ENCODE measurements at regions not wholly inside any gene's neighbourhood (a gene's known extent, or its start where the extent isn't known, plus 50 kb on each side); places are given as distances from the start of the nearest gene placed in this dataset.

DNA sequence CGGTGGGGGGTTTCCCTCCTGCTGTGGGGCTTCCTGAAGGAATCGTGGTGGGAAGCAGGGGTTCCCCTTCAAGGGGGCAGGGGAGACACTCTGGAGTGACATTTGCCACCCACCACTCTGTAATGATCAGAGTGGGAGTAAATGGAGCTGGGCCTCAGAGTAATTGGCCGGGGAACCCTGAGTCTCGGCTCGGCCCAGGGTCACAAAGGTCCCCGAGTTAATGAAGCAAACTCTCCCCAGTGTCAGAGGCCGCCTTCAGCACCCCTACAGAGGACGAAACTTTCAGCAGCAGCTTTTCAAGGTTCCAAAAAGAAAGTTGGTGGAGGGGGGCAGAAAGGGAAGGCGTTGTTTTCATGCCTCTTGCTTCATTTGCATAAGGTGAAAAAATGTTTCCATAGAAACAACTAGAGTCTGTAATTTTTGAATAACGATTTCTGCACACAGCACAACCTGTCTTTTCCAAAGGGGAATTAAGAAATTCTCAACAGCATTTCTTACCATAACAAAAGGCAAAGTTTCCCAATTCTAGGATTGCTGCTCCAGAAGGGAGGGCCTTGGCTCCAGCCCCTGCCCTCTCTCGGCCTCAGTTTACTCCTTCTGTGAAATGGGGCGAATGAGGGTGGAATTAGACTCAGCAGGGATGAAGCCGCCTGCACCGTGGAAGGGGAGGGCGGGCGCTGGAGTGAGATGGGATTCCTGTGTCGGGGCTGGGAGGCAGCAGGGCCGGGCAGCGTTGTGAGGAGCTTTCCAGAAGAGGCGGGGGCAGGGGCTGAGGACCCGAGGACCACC, 67.0 kb upstream of the BEGAIN start:
- no peaks in the 10 kb centered on the region for H3K36me3 ChIP-seq (ENCODE audit: insufficient read depth, low read length)
- H3K9me3 ChIP-seq (ENCODE audit: control insufficient read depth, insufficient read depth, low read length), result no peaks in the 10 kb centered on the region
- H3K4me1 ChIP-seq (ENCODE audit: insufficient read depth, low read length), result peaks cover 5% of the 10 kb centered on the region
- H3K9ac ChIP-seq (ENCODE audit: low read depth, low read length), result peak overlapping the region; percentile 25; the same call in 1 of the 2 replicates

DNA sequence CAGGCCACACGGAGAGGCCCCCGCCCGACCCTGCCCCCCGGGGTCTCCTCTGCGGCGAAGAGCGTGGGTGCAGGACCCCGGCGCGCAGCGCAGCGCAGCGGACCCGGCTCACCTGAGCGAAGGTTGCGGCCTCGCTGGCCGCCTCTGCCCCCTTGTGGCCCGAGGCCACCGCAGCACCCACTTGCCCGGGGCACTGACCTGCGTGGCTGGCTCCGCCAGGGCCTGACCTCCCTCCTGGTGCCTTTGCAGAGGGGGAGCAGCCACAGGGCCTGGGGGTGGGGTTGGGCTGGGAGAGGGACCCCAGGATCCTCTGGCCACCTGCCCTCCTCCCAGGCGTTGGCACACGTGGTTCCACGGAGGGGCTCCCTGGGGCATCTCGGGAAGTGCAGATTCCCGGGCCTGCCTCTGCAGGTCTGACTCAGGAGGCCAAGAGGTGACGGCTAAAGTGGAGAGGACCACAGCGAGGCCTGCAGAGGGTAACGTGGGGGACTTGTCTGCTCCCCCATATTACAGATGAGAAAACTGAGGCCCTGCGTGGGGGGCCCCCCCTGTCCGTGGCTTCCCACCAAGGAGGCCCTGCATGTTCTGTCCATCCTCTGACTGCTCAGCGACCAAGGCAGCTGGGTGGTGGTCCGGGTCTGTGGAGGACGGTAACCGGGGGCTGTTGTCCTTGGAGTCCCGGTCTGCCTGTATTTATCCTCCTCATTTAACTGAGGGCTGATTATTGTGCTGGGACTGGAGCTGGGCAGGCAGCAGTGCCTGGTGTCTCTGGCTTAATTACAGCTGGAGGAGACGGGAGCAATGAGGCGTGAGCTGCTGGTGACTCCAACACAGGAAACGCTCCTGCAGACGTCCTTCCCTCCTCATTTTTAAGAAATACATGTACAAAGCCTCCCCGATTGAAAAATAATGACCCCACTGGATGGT, 67.9 kb upstream of the BEGAIN start:
- Histone ChIP-seq H3K4me1 (ENCODE audit: insufficient read depth, low read length) (peaks cover 5% of the 10 kb centered on the region), H3K9ac (ENCODE audit: low read depth, low read length) (peak overlapping the region; percentile 25; the same call in 1 of the 2 replicates), H3K36me3 (ENCODE audit: insufficient read depth, low read length) (no peaks in the 10 kb centered on the region), H3K9me3 (ENCODE audit: control insufficient read depth, insufficient read depth, low read length) (no peaks in the 10 kb centered on the region)

DNA sequence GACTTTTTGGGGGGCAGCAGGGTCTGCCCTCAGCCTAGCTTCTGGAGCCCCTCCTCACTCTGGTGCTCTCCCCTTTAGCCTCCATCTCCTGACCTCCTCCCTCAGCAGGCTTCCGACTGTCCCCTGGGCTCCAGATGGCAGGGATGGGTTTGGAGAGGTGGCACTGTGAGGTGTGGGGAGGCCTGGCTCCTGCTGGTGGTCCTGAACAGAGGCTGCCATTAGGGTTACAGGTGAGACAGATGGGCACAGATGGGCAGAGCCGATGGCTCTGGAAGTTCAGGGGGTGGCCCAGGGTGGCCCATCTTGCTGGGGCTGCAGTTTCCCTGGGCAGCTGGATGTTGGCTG, 68.5 kb upstream of the BEGAIN start:
- peaks cover 5% of the 10 kb centered on the region for H3K4me1 ChIP-seq (ENCODE audit: insufficient read depth, low read length)
- no peak overlapping the region for H3K9ac ChIP-seq (ENCODE audit: low read depth, low read length)

DNA sequence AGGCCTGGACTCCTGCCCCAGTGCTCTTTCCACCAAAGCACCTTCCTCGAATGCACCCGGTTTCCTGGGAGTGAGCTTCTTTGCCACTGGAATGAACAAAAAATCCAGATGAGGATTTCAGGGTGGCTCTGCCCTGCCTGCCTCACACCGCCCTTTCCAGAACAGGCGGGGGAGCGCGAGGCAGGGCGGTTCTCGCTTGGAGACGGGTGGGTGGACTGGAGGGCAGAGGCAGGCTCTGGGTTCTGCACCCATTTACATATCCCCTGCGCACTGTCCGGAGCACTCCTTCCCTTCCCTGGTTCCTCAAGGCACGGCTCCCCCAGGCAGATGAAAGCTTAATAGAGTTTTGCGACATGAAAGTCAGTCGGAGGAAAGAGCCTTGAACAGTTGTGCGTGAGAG, 69.7 kb upstream of the DLK1 start:
- H3K36me3 ChIP-seq (ENCODE audit: insufficient read depth, low read length), result no peaks in the 10 kb centered on the region
- H3K4me1 ChIP-seq (ENCODE audit: insufficient read depth, low read length), result peaks cover 5% of the 10 kb centered on the region
- H3K9ac ChIP-seq (ENCODE audit: low read depth, low read length), result no peak overlapping the region
- no peaks in the 10 kb centered on the region for H3K9me3 ChIP-seq (ENCODE audit: control insufficient read depth, insufficient read depth, low read length)

More for the DNA sequence above, 68.5 kb upstream of the BEGAIN start:
- H3K9me3 ChIP-seq (ENCODE audit: control insufficient read depth, insufficient read depth, low read length), result no peaks in the 10 kb centered on the region
- H3K36me3 ChIP-seq (ENCODE audit: insufficient read depth, low read length), result no peaks in the 10 kb centered on the region

DNA sequence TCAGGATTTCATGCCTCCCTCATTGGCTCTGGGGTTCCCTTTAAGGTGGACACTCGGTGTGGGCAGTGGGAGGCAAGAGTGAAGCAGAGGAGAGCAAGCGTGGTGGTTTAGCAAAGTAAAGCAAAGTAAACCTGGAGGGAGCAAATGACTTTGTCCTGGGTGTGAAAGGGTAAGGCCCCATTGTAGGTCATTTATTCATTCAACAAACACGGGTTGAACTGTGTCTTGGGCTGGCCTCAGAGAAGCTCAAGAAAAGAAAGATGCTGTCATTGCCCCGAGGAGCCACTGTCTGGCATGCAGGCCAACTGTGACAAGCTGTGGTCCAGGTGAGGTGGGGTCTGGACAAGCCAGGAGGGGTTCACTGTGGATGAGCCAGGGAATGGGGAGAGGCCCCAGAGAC, 68.9 kb upstream of the DLK1 start:
- Histone ChIP-seq H3K36me3 (ENCODE audit: insufficient read depth, low read length) (no peaks in the 10 kb centered on the region), H3K4me1 (ENCODE audit: insufficient read depth, low read length) (peaks cover 5% of the 10 kb centered on the region), H3K9ac (ENCODE audit: low read depth, low read length) (no peak overlapping the region), H3K9me3 (ENCODE audit: control insufficient read depth, insufficient read depth, low read length) (no peaks in the 10 kb centered on the region)

GRCh38 chr14:100658181-100658886, 68.4 kb upstream of the DLK1 start:
- H3K36me3 ChIP-seq (ENCODE audit: insufficient read depth, low read length), result no peaks in the 10 kb centered on the region
- H3K9ac ChIP-seq (ENCODE audit: low read depth, low read length), result no peak overlapping the region
- no peaks in the 10 kb centered on the region for H3K9me3 ChIP-seq (ENCODE audit: control insufficient read depth, insufficient read depth, low read length)
- H3K4me1 ChIP-seq (ENCODE audit: insufficient read depth, low read length), result peaks cover 5% of the 10 kb centered on the region

DNA sequence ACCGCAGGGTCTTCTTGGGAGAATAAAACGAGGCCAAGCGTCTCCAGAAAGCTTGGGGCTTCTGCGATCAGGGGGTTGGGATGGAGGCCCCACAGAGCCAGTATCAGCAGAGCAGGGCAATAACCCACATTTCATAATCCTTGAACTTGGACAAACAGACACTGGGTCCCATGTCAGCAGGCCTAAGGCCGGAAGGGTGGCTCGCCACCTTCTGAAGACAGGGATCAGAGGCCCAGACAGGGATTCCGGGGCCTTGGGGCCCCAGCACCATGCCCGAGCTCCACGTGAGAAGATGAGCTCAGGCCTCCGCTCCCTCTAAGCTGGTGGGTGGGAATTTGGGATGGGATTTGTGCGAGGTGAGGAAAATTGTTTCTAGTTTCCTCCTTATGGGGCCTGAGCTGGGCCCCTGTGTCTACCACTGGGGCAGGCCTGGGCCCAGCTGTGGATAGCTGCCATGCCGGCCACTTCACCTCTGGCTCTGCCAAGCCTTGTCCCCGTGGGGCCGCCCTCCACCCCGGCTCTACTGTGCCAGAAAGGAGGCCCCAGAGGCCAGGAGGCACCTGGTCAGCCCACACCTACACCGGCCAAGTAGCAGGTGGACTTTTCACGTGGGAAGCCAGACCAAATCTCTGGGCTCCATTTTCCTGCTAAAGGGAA, 67.2 kb upstream of the DLK1 start:
- Histone ChIP-seq H3K9me3 (ENCODE audit: control insufficient read depth, insufficient read depth, low read length) (no peaks in the 10 kb centered on the region), H3K4me1 (ENCODE audit: insufficient read depth, low read length) (peaks cover 5% of the 10 kb centered on the region), H3K9ac (ENCODE audit: low read depth, low read length) (no peak overlapping the region), H3K36me3 (ENCODE audit: insufficient read depth, low read length) (no peaks in the 10 kb centered on the region)

DNA sequence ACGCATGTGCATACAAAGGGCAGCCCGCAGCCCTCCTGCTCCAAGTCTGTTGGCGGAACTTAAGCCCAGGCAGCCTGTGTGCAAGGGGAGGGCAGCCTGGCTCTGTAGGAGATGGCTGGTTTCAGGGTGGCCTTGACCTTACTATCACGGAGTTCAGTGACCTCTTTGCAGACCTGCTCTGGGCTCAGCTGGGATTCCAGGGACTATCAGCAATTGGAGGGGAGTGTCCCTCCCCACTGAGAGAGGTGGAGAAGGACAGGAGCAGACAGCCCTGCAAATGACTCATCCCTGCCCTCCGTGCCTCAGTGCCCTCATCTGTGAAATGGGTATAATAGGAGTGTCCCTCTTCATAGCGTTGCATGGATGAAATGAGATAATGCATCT, 66.2 kb upstream of the DLK1 start:
- Histone ChIP-seq H3K9ac (ENCODE audit: low read depth, low read length) (no peak overlapping the region), H3K36me3 (ENCODE audit: insufficient read depth, low read length) (no peaks in the 10 kb centered on the region), H3K4me1 (ENCODE audit: insufficient read depth, low read length) (peaks cover 8% of the 10 kb centered on the region), H3K9me3 (ENCODE audit: control insufficient read depth, insufficient read depth, low read length) (no peaks in the 10 kb centered on the region)

DNA sequence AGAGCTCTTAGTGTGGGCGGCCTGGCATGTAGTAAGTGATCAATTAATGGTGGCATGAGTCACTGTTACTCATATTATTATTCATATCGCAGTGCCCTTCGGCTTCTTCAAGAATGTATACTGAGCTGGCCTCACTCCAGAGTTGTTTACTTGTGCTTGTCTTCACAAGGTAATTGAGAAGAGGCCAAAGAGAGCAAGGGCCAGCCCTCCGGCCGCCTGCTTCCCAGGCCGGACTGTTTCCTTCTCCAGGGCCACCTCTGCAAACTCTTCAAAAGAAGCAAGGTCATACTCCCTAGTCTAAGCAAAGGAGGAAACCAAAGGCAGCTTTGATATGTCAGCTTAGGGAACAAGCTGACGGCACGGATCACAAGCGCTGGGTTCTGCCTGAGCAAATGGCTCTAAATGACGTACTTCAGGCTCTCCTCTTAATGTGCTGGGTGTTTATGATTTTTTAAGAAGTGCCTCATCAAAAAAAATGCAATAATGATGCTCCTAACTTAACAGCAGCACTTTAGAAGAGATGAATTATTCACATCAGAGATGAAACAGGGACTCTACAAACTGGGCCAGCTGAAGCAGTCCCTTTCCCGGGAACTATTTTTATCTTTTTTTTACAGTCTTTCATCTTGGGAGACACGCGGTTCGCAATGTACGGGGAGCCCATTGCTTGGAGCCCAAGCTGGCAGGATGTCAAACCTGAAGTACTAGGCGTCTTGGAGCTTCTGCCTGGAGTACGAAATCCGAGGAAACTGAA, 65.6 kb upstream of the DLK1 start:
- H3K9me3 ChIP-seq (ENCODE audit: control insufficient read depth, insufficient read depth, low read length), result no peaks in the 10 kb centered on the region
- no peak overlapping the region for H3K9ac ChIP-seq (ENCODE audit: low read depth, low read length)
- peaks cover 8% of the 10 kb centered on the region for H3K4me1 ChIP-seq (ENCODE audit: insufficient read depth, low read length)
- no peaks in the 10 kb centered on the region for H3K36me3 ChIP-seq (ENCODE audit: insufficient read depth, low read length)

DNA sequence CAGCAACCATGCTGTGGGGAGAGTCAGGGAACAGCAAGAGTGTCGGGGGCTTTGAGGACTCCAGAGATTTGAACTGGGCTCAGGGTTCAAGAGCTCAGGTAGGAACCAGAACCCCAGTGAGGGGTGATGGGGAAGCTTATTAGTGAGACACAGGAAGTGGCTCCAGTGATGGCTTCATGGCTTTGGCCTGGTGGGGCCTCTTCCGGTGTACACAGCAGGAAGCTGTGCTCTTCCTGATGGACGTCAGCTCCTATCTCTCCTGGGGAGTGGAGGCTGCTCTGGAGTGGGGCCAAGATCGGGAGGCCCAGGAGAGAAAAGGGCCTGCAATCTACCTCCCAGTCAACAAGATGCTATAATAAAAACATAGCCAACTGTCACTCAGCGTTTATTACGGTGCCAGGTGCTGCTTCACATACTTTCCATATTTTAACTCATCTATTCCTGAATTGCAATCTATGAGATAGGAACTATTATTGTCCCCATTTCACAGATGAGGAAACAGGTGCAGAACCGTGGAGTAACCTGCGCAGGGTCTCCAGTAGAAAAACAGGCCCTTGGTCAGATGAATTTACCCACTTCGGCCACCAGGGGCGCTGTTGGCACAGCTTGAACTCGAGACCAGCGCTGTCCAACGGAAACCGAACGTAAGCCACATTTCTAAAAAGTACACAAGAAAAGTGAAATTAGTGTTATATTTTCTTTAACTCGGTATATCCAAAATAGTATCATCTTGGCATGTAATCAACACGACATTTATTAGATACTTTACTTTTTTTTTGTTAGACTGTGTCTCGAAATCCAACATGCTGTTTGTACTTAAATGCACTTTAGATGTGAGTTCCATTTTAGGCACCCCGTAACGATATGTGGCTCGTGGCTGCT, 63.6 kb upstream of the DLK1 start:
- H3K9ac ChIP-seq (ENCODE audit: low read depth, low read length), result no peak overlapping the region

GRCh38 chr14:100663761-100664052, 63.0 kb upstream of the DLK1 start:
- no peak overlapping the region for H3K9ac ChIP-seq (ENCODE audit: low read depth, low read length)
- H3K9me3 ChIP-seq (ENCODE audit: control insufficient read depth, insufficient read depth, low read length), result no peaks in the 10 kb centered on the region
- H3K36me3 ChIP-seq (ENCODE audit: insufficient read depth, low read length), result no peaks in the 10 kb centered on the region
- H3K4me1 ChIP-seq (ENCODE audit: insufficient read depth, low read length), result peaks cover 3% of the 10 kb centered on the region

More for the DNA sequence above, 63.6 kb upstream of the DLK1 start:
- Histone ChIP-seq H3K9me3 (ENCODE audit: control insufficient read depth, insufficient read depth, low read length) (no peaks in the 10 kb centered on the region), H3K36me3 (ENCODE audit: insufficient read depth, low read length) (no peaks in the 10 kb centered on the region), H3K4me1 (ENCODE audit: insufficient read depth, low read length) (peaks cover 8% of the 10 kb centered on the region)

GRCh38 chr14:100664231-100664630, 62.5 kb upstream of the DLK1 start:
- Histone ChIP-seq H3K36me3 (ENCODE audit: insufficient read depth, low read length) (no peaks in the 10 kb centered on the region), H3K4me1 (ENCODE audit: insufficient read depth, low read length) (peaks cover 3% of the 10 kb centered on the region), H3K9ac (ENCODE audit: low read depth, low read length) (no peak overlapping the region), H3K9me3 (ENCODE audit: control insufficient read depth, insufficient read depth, low read length) (no peaks in the 10 kb centered on the region)
